ENCODE measurements at regions not wholly inside any gene's neighbourhood (a gene's known extent, or its start where the extent isn't known, plus 50 kb on each side); places are given as distances from the start of the nearest gene placed in this dataset.

- Histone ChIP-seq H3K36me3 (ENCODE audit: low read depth) (no peaks in the 10 kb centered on the region), H3K79me2 (ENCODE audit: low read depth) (no peaks in the 10 kb centered on the region), H4K20me1 (ENCODE audit: insufficient read depth) (no peaks in the 10 kb centered on the region), H3K4me2 (peak overlapping the region; percentile 62), H3K9me2 (ENCODE audit: insufficient read depth) (no peaks in the 10 kb centered on the region), H3K4me1 (replicated peaks; ENCODE audit: insufficient read depth) (peaks cover 34% of the 10 kb centered on the region), H3K9me3 (ENCODE audit: insufficient read depth, low read depth) (0 out of 2 replicates have a peak, but pooled peaks cover 5% of the 10 kb centered on the region), H3K27ac (peak overlapping the region; percentile 55), H3K4me3 (no peak overlapping the region), H2AFZ (peak overlapping the region; percentile 72; the same call in 1 of the 2 replicates), H3F3A (ENCODE audit: insufficient read depth, low read depth) (peaks cover 10% of the 10 kb centered on the region; the same call in 1 of the 2 replicates), H3K27me3 (ENCODE audit: insufficient read depth, low read depth) (no peaks in the 10 kb centered on the region)
- peak; percentile 73 to 86 for DNase-seq
- ChIA-PET CTCF (no interaction called here), POLR2A (ENCODE audit: unreplicated experiment) (no interaction called here)
- intact Hi-C loops (cut with micrococcal nuclease; ENCODE audit: unreplicated experiment): loop anchor here (2.0 to 5.0 kb wide), 2 partner anchors 35 to 304 kb away; no protein-coding TSS in a partner anchor
- BruUV-seq (replicated peaks): no TSS peak
- TF ChIP-seq EZH2 (IDR thresholded peaks at IDR 0.05; ENCODE audit: low read depth) (no peak), CTCF (conservative IDR thresholded peaks at IDR 0.05) (no peak)
Measured at GRCh38 chr17:71936977-71937376, 183.8 kb upstream of the SOX9 start.

GRCh38 chr17:71937914-71938313, 182.9 kb upstream of the SOX9 start:
- peaks cover 34% of the 10 kb centered on the region for H3K4me1 ChIP-seq (replicated peaks; ENCODE audit: insufficient read depth)
- ChIA-PET POLR2A (ENCODE audit: unreplicated experiment) (interaction anchor here (0.7 kb wide), 1 partner anchor 25 kb away, joined by 8 read pairs; no protein-coding TSS in a partner anchor), CTCF (no interaction called here)
- H3K9me2 ChIP-seq (ENCODE audit: insufficient read depth): no peaks in the 10 kb centered on the region
- BruUV-seq (replicated peaks): no TSS peak
- no peaks in the 10 kb centered on the region for H3K79me2 ChIP-seq (ENCODE audit: low read depth)
- intact Hi-C loops (cut with micrococcal nuclease; ENCODE audit: unreplicated experiment): loop anchor here (2.0 to 5.0 kb wide), 2 partner anchors 34 to 305 kb away; no protein-coding TSS in a partner anchor
- H2AFZ ChIP-seq: no peak overlapping the region
- H3K4me3 ChIP-seq: no peak overlapping the region
- TF ChIP-seq EZH2 (IDR thresholded peaks at IDR 0.05; ENCODE audit: low read depth): no peak
- TF ChIP-seq CTCF (conservative IDR thresholded peaks at IDR 0.05): no peak
- no peak for DNase-seq
- peak overlapping the region; percentile 55; the same call in 1 of the 2 replicates for H3K27ac ChIP-seq
- no peak overlapping the region for H3K4me2 ChIP-seq
- H3K9me3 ChIP-seq (ENCODE audit: insufficient read depth, low read depth): 0 out of 2 replicates have a peak, but pooled peaks cover 5% of the 10 kb centered on the region
- H3K36me3 ChIP-seq (ENCODE audit: low read depth): no peaks in the 10 kb centered on the region
- no peaks in the 10 kb centered on the region for H3K27me3 ChIP-seq (ENCODE audit: insufficient read depth, low read depth)
- H3F3A ChIP-seq (ENCODE audit: insufficient read depth, low read depth): peaks cover 10% of the 10 kb centered on the region; the same call in 1 of the 2 replicates
- no peaks in the 10 kb centered on the region for H4K20me1 ChIP-seq (ENCODE audit: insufficient read depth)

- H3K79me2 ChIP-seq (ENCODE audit: low read depth): no peaks in the 10 kb centered on the region
- CTCF ChIA-PET: no interaction called here
- H3K4me3 ChIP-seq: no peak overlapping the region
- H4K20me1 ChIP-seq (ENCODE audit: insufficient read depth): no peaks in the 10 kb centered on the region
- no peak overlapping the region for H2AFZ ChIP-seq
- POLR2A ChIA-PET (ENCODE audit: unreplicated experiment): interaction anchor here (0.7 kb wide), 1 partner anchor 26 kb away, joined by 8 read pairs; no protein-coding TSS in a partner anchor
- peaks cover 10% of the 10 kb centered on the region; the same call in 1 of the 2 replicates for H3F3A ChIP-seq (ENCODE audit: insufficient read depth, low read depth)
- intact Hi-C loops (cut with micrococcal nuclease; ENCODE audit: unreplicated experiment): loop anchor here (5.0 kb wide), 1 partner anchor 34 kb away; no protein-coding TSS in a partner anchor
- H3K27me3 ChIP-seq (ENCODE audit: insufficient read depth, low read depth): no peaks in the 10 kb centered on the region
- TF ChIP-seq CTCF (conservative IDR thresholded peaks at IDR 0.05): no peak
- no peak for TF ChIP-seq EZH2 (IDR thresholded peaks at IDR 0.05; ENCODE audit: low read depth)
- DNase-seq: no peak
- H3K27ac ChIP-seq: no peak overlapping the region
- H3K9me2 ChIP-seq (ENCODE audit: insufficient read depth): no peaks in the 10 kb centered on the region
- no TSS peak for BruUV-seq (replicated peaks)
- no peak overlapping the region for H3K4me2 ChIP-seq
- H3K9me3 ChIP-seq (ENCODE audit: insufficient read depth, low read depth): 0 out of 2 replicates have a peak, but pooled peaks cover 5% of the 10 kb centered on the region
- H3K36me3 ChIP-seq (ENCODE audit: low read depth): no peaks in the 10 kb centered on the region
- peaks cover 34% of the 10 kb centered on the region for H3K4me1 ChIP-seq (replicated peaks; ENCODE audit: insufficient read depth)
Measured at GRCh38 chr17:71938340-71939010, 182.3 kb upstream of the SOX9 start.

Data from PC-9 (cell line).